ENCODE measurements at regions not wholly inside any gene's neighbourhood (a gene's known extent, or its start where the extent isn't known, plus 50 kb on each side); places are given as distances from the start of the nearest gene placed in this dataset.
"Not testable (repeated sequence)": the region's sequence is repeated elsewhere in the genome, so short reads cannot be mapped to it uniquely, and the experiment has no call there.

DNA sequence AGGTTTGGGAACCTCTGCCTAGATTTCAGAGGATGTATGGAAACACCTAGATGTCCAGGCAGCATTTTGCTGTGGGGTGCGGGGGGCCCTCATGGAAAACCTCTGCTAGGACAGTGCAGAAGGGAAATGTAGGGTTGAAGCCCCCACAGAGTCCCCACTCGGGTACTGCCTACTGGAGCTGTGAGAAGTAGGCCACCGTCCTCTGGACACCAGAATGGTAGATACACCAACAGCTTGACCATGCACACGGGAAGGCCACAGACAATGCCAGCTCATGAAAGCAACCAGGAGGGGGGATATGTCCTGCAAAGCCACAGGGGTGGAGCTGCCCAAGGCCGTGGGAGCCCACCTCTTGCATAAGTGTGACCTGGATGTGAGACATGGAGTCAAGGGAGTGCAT is 1336.5 kb downstream of the SPATA31A7 start:
- not testable (repeated sequence) for DNase-seq (ENCODE audit: low read depth); H3K4me3 ChIP-seq (ENCODE audit: low read depth, low read length)

DNA sequence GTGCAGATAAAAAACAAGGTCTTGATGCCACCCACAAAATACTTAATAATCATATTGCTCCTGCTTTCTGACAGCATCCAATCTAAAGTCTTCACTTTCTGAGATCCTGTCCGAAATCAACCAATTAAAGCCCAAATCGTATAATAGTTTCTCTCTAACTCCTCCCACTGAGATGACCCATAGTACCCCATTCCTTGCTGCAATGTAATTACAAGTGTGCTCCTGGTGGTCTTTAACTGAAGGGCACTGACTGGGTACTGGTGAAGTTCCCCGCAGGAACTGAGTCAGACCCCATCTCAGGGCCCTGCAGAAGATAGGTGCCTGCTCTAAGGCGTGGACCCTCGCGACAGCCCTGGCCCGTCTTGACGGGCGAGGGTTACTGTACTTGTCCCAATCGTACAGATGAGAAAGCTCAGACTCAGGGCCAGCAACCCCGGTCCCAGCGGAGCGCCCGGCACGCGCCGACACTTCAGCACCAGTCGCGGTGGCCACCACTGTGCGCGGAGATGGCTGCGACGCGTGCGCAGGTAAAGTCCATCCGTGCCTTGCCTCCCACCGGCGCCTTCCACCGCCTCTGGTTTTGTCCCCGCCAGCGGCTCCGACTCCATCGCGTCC is 1342.4 kb downstream of the SPATA31A7 start:
- not testable (repeated sequence) for DNase-seq (ENCODE audit: low read depth)
- H3K4me3 ChIP-seq (ENCODE audit: low read depth, low read length): peak overlapping the region; percentile 35

DNA sequence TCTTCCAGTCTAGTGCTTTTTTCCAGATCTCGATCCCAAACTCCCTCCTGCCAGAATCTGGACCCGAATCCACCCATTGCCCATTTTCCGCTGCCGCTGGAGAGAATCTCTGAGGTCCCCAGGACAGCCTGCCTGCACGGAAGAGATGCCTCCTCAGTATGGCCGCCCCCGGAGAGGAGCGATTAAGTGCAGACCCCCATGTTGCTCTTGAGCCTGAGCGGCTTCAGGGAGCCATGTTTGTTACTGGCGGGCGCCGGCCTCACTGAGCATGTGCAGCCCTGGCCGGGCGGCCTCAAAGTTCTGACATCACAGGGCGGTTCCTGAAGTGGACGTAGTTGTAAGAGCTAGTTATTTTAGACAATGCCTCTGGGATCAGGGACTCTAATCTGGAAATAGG is 1342.9 kb downstream of the SPATA31A7 start:
- peak overlapping the region; percentile 29 for H3K4me3 ChIP-seq (ENCODE audit: low read depth, low read length)
- not testable (repeated sequence) for DNase-seq (ENCODE audit: low read depth)

DNA sequence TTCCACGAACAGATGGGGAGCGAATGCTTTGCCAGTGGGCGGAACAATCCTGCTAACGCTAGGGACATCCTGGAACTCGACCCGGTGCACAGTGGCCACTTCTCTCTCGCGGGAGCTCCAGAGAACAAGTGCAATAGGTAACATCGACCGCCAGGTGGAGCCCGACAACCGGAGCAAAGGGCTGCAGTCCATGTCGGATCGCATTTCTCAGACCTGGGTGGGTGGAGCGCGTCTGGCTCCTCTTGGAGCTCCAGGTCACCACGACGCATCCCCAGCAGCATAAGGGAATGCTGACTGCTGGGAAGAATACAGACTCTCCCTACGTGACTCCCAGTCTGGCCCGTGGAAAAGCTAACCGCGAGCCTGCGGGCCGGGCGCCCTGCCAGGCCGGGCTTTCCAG is 1360.7 kb downstream of the SPATA31A7 start:
- not testable (repeated sequence) for H3K4me3 ChIP-seq (ENCODE audit: low read depth, low read length); DNase-seq (ENCODE audit: low read depth)

DNA sequence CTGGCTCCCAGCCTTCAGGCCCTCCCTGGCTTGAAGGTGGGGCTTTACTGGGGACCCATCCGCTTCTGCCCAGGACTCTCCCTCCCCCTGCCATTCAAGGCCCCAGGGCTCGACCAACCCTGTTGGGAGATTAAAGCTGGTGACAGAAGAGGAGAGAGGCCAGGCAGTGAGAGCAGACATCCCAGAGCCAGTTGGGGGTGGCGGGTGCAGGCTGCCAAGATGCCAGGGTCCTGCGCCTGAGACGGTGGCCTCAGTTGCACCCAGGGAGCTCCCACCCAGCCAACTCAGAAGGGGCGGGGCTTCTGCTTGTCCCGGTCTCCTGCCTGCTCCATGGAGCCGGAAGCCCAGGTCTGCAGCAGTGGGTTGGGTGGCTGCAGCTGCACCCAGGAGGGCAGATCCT is 1370.8 kb downstream of the SPATA31A7 start:
- H3K4me3 ChIP-seq (ENCODE audit: low read depth, low read length); DNase-seq (ENCODE audit: low read depth): not testable (repeated sequence)

DNA sequence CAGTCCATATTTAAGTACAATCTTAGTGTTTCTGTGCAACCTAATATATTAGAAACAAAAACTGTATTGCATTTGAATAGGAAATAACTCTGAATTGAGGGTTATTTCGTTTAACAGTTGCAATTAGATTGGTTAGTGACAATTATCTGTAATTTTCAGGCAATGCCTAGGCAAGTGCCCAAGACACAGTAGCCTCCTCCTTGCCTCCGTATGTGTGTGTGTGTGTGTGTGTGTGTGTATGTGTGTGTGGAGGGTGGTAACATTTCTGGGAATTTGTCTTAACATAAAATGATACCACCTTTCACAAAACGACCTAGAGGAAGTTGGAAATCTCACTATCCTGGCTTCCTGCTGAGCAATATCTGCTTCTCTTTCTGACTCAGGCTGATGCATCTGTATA is 1375.3 kb downstream of the SPATA31A7 start:
- not testable (repeated sequence) for DNase-seq (ENCODE audit: low read depth)

DNA sequence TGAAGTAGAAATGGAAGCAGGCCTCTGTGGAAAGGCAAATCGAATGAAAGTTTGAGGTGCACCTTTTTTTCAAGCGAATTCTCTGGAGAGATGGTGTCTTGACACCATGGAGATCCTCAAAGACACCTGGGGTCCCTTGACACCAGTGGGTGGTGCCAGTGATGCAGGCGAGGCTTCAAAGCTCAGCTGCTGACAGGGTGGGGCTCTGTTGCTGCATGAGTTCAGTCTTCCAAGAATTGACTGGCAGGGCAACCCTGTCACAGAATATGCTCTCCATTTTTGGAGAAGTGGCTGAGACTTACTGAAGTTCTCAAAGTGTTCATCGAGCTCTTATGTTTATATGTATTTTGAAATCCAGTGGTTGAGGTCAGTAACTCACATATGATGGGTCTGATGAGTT is 1376.6 kb downstream of the SPATA31A7 start:
- DNase-seq (ENCODE audit: low read depth); H3K4me3 ChIP-seq (ENCODE audit: low read depth, low read length): not testable (repeated sequence)

More for the DNA sequence above, 1375.3 kb downstream of the SPATA31A7 start:
- H3K4me3 ChIP-seq (ENCODE audit: low read depth, low read length): not testable (repeated sequence)

DNA sequence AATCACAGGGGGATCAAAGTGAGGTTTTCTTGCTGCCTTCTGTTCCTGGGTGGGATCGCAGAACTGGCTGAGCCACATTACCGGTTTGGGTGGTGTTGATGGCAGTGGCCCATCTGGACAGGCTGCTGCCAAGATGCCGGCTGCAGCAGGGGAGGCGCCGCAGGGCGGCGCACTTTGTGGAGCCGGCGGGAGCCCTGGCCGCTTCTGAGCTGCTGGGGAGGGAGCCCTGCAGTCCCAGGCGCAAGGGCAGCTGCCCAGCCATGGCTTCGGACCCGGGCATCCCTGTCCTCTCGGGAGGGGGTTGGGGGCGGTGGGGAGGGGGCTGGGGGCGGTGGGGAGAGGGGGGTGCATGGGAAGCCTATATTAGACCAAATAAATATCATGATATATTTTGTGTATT is 1407.3 kb downstream of the SPATA31A7 start:
- not testable (repeated sequence) for DNase-seq (ENCODE audit: low read depth); H3K4me3 ChIP-seq (ENCODE audit: low read depth, low read length)
